ENCODE measurements at regions not wholly inside any gene's neighbourhood (a gene's known extent, or its start where the extent isn't known, plus 50 kb on each side); places are given as distances from the start of the nearest gene placed in this dataset.

DNA sequence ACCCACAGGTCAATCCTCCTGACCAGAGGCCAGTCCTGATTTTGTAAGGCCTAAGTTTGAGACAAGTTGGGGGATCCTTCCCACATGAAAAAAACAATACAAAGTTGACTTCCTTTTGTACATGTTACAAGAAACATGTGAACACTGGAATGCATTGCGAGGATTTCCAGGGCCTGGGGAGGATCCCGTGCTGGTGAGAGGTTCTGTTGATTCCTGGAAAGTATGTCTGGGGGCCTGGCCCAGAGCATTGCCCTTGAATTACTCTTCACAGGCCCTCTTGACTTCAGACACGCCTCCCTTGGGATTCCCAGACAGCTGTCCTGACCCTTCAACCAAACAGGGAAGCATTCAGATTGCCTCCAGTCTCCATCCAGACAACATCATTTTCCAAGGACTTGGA lies 234.2 kb upstream of the IRX2 start:
- TF ChIP-seq ZFX (IDR thresholded peaks at IDR 0.05; ENCODE audit: borderline replicate concordance), result no peak
- TF ChIP-seq, protein P1, sequence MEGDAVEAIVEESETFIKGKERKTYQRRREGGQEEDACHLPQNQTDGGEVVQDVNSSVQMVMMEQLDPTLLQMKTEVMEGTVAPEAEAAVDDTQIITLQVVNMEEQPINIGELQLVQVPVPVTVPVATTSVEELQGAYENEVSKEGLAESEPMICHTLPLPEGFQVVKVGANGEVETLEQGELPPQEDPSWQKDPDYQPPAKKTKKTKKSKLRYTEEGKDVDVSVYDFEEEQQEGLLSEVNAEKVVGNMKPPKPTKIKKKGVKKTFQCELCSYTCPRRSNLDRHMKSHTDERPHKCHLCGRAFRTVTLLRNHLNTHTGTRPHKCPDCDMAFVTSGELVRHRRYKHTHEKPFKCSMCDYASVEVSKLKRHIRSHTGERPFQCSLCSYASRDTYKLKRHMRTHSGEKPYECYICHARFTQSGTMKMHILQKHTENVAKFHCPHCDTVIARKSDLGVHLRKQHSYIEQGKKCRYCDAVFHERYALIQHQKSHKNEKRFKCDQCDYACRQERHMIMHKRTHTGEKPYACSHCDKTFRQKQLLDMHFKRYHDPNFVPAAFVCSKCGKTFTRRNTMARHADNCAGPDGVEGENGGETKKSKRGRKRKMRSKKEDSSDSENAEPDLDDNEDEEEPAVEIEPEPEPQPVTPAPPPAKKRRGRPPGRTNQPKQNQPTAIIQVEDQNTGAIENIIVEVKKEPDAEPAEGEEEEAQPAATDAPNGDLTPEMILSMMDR (IDR thresholded peaks at IDR 0.05), result no peak
- no peak overlapping the region for H3K27ac ChIP-seq

- no peak for TF ChIP-seq ZFX (IDR thresholded peaks at IDR 0.05; ENCODE audit: borderline replicate concordance)
- TF ChIP-seq, protein P1 (IDR thresholded peaks at IDR 0.05), result no peak
- H3K27ac ChIP-seq, result no peak overlapping the region
Measured at GRCh38 chr5:2983583-2984300, 232.3 kb upstream of the IRX2 start.

- no peak overlapping the region for H3K27ac ChIP-seq
- TF ChIP-seq, protein P1 (IDR thresholded peaks at IDR 0.05), result no peak
- no peak for TF ChIP-seq ZFX (IDR thresholded peaks at IDR 0.05; ENCODE audit: borderline replicate concordance)
Measured at GRCh38 chr5:2981652-2982051, 230.2 kb upstream of the IRX2 start.

DNA sequence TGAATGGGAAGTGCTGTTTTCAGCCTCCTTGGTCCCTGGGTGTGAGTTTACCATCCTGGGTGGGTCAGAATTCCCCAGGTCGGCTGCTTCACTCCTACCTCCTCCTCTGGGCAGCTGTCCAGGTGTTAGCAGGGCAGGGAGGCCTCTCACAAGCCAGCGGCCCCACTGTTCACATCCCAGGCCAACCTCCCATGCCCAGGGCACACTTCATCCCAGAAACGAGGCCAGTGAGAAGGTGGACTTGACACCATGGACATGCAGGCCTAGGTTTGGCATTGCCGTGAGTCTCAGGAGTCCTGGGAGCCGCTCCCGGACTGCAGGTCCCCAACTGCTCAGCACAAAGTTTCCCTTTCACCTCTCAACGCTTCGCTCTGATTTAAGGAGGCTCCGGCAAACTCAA lies 229.6 kb upstream of the IRX2 start:
- TF ChIP-seq, protein P1 (IDR thresholded peaks at IDR 0.05), result no peak
- no peak for TF ChIP-seq ZFX (IDR thresholded peaks at IDR 0.05; ENCODE audit: borderline replicate concordance)
- no peak overlapping the region for H3K27ac ChIP-seq

DNA sequence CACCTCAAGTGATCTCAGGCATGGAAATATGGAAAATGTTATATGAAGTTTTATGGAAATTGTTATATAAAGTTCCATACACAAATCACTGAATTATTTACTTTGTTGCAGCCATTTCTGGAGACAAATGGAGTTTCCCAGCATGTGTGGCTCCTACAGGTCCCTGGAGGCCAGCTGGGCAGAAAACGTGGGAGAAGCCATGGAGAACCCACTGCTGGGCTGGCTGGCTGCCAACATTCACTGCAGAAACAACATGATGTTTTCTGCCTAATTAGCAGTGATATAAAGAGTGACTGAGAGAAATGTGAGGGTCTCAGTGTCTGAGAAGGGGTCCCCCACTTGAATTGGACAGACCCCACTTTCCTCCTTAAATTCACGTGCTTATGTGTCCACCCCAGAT lies 208.8 kb upstream of the IRX2 start:
- TF ChIP-seq, protein P1 (IDR thresholded peaks at IDR 0.05), result no peak
- no peak for TF ChIP-seq ZFX (IDR thresholded peaks at IDR 0.05; ENCODE audit: borderline replicate concordance)
- no peak overlapping the region for H3K27ac ChIP-seq

DNA sequence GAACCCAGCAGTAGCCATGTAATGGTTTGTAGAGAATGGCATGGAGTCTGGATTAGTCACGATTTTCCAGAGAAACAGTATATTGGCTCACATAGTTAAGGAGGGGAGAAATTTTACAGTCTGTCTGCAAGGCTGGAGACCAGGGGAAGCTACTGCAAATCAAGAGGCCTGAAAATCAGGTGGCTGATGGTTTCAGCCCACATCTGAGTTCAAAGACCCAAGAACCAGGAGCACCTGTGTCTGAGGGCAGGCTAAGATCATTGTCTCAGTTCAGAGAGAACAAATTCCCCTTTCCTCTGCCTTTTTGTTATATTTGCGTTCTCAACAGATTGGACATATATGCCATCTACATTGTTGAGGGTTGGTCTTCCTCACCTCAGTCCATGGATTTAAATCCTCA lies 207.5 kb upstream of the IRX2 start:
- H3K27ac ChIP-seq, result no peak overlapping the region
- TF ChIP-seq, protein P1 (IDR thresholded peaks at IDR 0.05), result no peak
- TF ChIP-seq ZFX (IDR thresholded peaks at IDR 0.05; ENCODE audit: borderline replicate concordance), result no peak

GRCh38 chr5:2948875-2949274 lies 197.4 kb upstream of the IRX2 start:
- TF ChIP-seq, protein P1 (IDR thresholded peaks at IDR 0.05), result no peak
- TF ChIP-seq ZFX (IDR thresholded peaks at IDR 0.05; ENCODE audit: borderline replicate concordance), result no peak
- H3K27ac ChIP-seq, result no peak overlapping the region
